HUES64 (cell line): ENCODE measurements at regions not wholly inside any gene's neighbourhood (a gene's known extent, or its start where the extent isn't known, plus 50 kb on each side); places are given as distances from the start of the nearest gene placed in this dataset.
"Not testable (repeated sequence)": the region's sequence is repeated elsewhere in the genome, so short reads cannot be mapped to it uniquely, and the experiment has no call there.

Source experiments
- H3K27ac ChIP-seq: 2 replicates; pipeline ENCODE4 v1.7.0; 2013; ENCODE audit warnings: low read depth, low read length, inconsistent platforms
- H3K27me3 ChIP-seq: 2 replicates; pipeline ENCODE4 v1.6.1; 2013; ENCODE audit warnings: mild to moderate bottlenecking, low read length; ENCODE audit not compliant: insufficient read depth
- H3K36me3 ChIP-seq: 2 replicates; pipeline ENCODE4 v1.6.1; 2013; ENCODE audit warnings: mild to moderate bottlenecking, low read length; ENCODE audit not compliant: insufficient read depth
- H3K4me1 ChIP-seq: 2 replicates; pipeline ENCODE4 v1.6.1; 2013; ENCODE audit warnings: mild to moderate bottlenecking, low read length, moderate library complexity; ENCODE audit not compliant: insufficient read depth
- H3K4me3 ChIP-seq: 2 replicates; pipeline ENCODE4 v1.5.1; 2013; ENCODE audit warnings: mild to moderate bottlenecking, low read length, moderate library complexity
- H3K9ac ChIP-seq: 2 replicates; pipeline ENCODE4 v1.6.1; 2013; ENCODE audit warnings: mild to moderate bottlenecking, low read depth, low read length
- H3K9me3 ChIP-seq: 2 replicates; pipeline ENCODE4 v1.6.1; 2013; ENCODE audit warnings: low read depth, low read length; ENCODE audit not compliant: insufficient read depth
- WGBS: fragments of 150-250, 120-280 bp; methylation state at CpG from one replicate; pipeline ENCODE4 v1.1.7; 2013; ENCODE audit warnings: missing lambda C conversion rate; 5-methylcytosine and 5-hydroxymethylcytosine counted together

GRCh38 chr15:62857411-62857853, 185.1 kb upstream of the TPM1 start:
- Histone ChIP-seq H3K4me3 (no peak overlapping the region), H3K9ac (no peak overlapping the region), H3K36me3 (no peaks in the 10 kb centered on the region), H3K27me3 (no peaks in the 10 kb centered on the region), H3K9me3 (no peaks in the 10 kb centered on the region), H3K4me1 (peaks cover 12% of the 10 kb centered on the region), H3K27ac (no peak overlapping the region)
- 90% methylated on average over 5 of the region's 5 CpGs for WGBS

- WGBS, result 79% methylated on average over 2 of the region's 2 CpGs
- no peak overlapping the region for H3K9ac ChIP-seq
- no peaks in the 10 kb centered on the region for H3K36me3 ChIP-seq
- no peaks in the 10 kb centered on the region for H3K9me3 ChIP-seq
- H3K4me3 ChIP-seq, result no peak overlapping the region
- H3K27ac ChIP-seq, result no peak overlapping the region
- peaks cover 10% of the 10 kb centered on the region for H3K4me1 ChIP-seq
- H3K27me3 ChIP-seq, result no peaks in the 10 kb centered on the region
These were observed 184.2 kb upstream of the TPM1 start for GRCh38 chr15:62858343-62858742.

- no peaks in the 10 kb centered on the region for H3K27me3 ChIP-seq
- no peak overlapping the region for H3K4me3 ChIP-seq
- H3K9ac ChIP-seq, result no peak overlapping the region
- no peaks in the 10 kb centered on the region for H3K9me3 ChIP-seq
- no peaks in the 10 kb centered on the region for H3K4me1 ChIP-seq
- no peak overlapping the region for H3K27ac ChIP-seq
- no peaks in the 10 kb centered on the region for H3K36me3 ChIP-seq
- WGBS, result 92% methylated on average over 2 of the region's 2 CpGs
These were observed 179.8 kb upstream of the TPM1 start for GRCh38 chr15:62862717-62863116.

- no peak overlapping the region for H3K4me3 ChIP-seq
- 0 out of 2 replicates have a peak, but pooled peaks cover 4% of the 10 kb centered on the region for H3K4me1 ChIP-seq
- no peak overlapping the region for H3K27ac ChIP-seq
- 0 out of 2 replicates have a peak, but pooled peaks cover 2% of the 10 kb centered on the region for H3K9me3 ChIP-seq
- no peaks in the 10 kb centered on the region for H3K27me3 ChIP-seq
- no peaks in the 10 kb centered on the region for H3K36me3 ChIP-seq
- WGBS, result 92% methylated on average over 6 of the region's 6 CpGs
- H3K9ac ChIP-seq, result no peak overlapping the region
These were observed 176.2 kb upstream of the TPM1 start for GRCh38 chr15:62866366-62866765.

- no peak overlapping the region for H3K4me3 ChIP-seq
- 0 out of 2 replicates have a peak, but pooled peaks cover 2% of the 10 kb centered on the region for H3K9me3 ChIP-seq
- 0 out of 2 replicates have a peak, but pooled peaks cover 4% of the 10 kb centered on the region for H3K4me1 ChIP-seq
- WGBS, result 91% methylated on average over 4 of the region's 4 CpGs
- no peak overlapping the region for H3K27ac ChIP-seq
- no peak overlapping the region for H3K9ac ChIP-seq
- no peaks in the 10 kb centered on the region for H3K27me3 ChIP-seq
- H3K36me3 ChIP-seq, result no peaks in the 10 kb centered on the region
These were observed 174.7 kb upstream of the TPM1 start for GRCh38 chr15:62867844-62868243.

- H3K36me3 ChIP-seq, result no peaks in the 10 kb centered on the region
- 0 out of 2 replicates have a peak, but pooled peaks cover 2% of the 10 kb centered on the region for H3K9me3 ChIP-seq
- 95% methylated on average over 6 of the region's 6 CpGs for WGBS
- no peak overlapping the region for H3K27ac ChIP-seq
- H3K9ac ChIP-seq, result no peak overlapping the region
- H3K4me1 ChIP-seq, result 0 out of 2 replicates have a peak, but pooled peaks cover 4% of the 10 kb centered on the region
- H3K4me3 ChIP-seq, result no peak overlapping the region
- H3K27me3 ChIP-seq, result no peaks in the 10 kb centered on the region
These were observed 174.0 kb upstream of the TPM1 start for GRCh38 chr15:62868507-62868906.

- Histone ChIP-seq H3K4me3 (no peak overlapping the region), H3K27me3 (no peaks in the 10 kb centered on the region), H3K4me1 (0 out of 2 replicates have a peak, but pooled peaks cover 6% of the 10 kb centered on the region), H3K9ac (no peak overlapping the region), H3K36me3 (no peaks in the 10 kb centered on the region), H3K9me3 (0 out of 2 replicates have a peak, but pooled peaks cover 2% of the 10 kb centered on the region), H3K27ac (no peak overlapping the region)
- 93% methylated on average over 2 of the region's 2 CpGs for WGBS
These were observed 173.4 kb upstream of the TPM1 start for GRCh38 chr15:62869116-62869515.

- WGBS, result no CpG with 5 or more reads among the region's 2 CpGs
- Histone ChIP-seq H3K27ac (no peak overlapping the region), H3K9me3 (0 out of 2 replicates have a peak, but pooled peaks cover 2% of the 10 kb centered on the region), H3K4me3 (no peak overlapping the region), H3K9ac (no peak overlapping the region), H3K4me1 (0 out of 2 replicates have a peak, but pooled peaks cover 11% of the 10 kb centered on the region), H3K36me3 (no peaks in the 10 kb centered on the region), H3K27me3 (no peaks in the 10 kb centered on the region)
These were observed 172.3 kb upstream of the TPM1 start for GRCh38 chr15:62870216-62870615.

- WGBS, result 94% methylated on average over 2 of the region's 3 CpGs
- H3K9me3 ChIP-seq, H3K27me3 ChIP-seq, H3K4me3 ChIP-seq, H3K27ac ChIP-seq, H3K36me3 ChIP-seq, H3K9ac ChIP-seq: not testable (repeated sequence)
- 0 out of 2 replicates have a peak, but pooled peaks cover 11% of the 10 kb centered on the region for H3K4me1 ChIP-seq
These were observed 171.8 kb upstream of the TPM1 start for GRCh38 chr15:62870701-62871100.

- 91% methylated on average over 5 of the region's 5 CpGs for WGBS
- H3K27ac ChIP-seq, result no peak overlapping the region
- no peak overlapping the region for H3K4me3 ChIP-seq
- 0 out of 2 replicates have a peak, but pooled peaks cover 2% of the 10 kb centered on the region for H3K9me3 ChIP-seq
- no peaks in the 10 kb centered on the region for H3K27me3 ChIP-seq
- no peaks in the 10 kb centered on the region for H3K36me3 ChIP-seq
- 0 out of 2 replicates have a peak, but pooled peaks cover 10% of the 10 kb centered on the region for H3K4me1 ChIP-seq
- H3K9ac ChIP-seq, result no peak overlapping the region
These were observed 169.3 kb upstream of the TPM1 start for GRCh38 chr15:62873203-62873602.

GRCh38 chr15:62874064-62874463, 168.5 kb upstream of the TPM1 start:
- no peak overlapping the region for H3K9ac ChIP-seq
- H3K4me3 ChIP-seq, result no peak overlapping the region
- no peaks in the 10 kb centered on the region for H3K27me3 ChIP-seq
- no peak overlapping the region for H3K27ac ChIP-seq
- H3K4me1 ChIP-seq, result 0 out of 2 replicates have a peak, but pooled peaks cover 6% of the 10 kb centered on the region
- 0 out of 2 replicates have a peak, but pooled peaks cover 2% of the 10 kb centered on the region for H3K9me3 ChIP-seq
- no peaks in the 10 kb centered on the region for H3K36me3 ChIP-seq
- 87% methylated on average over 3 of the region's 3 CpGs for WGBS
